ENCODE measurements at regions not wholly inside any gene's neighbourhood (a gene's known extent, or its start where the extent isn't known, plus 50 kb on each side); places are given as distances from the start of the nearest gene placed in this dataset.
"Not testable (repeated sequence)": the region's sequence is repeated elsewhere in the genome, so short reads cannot be mapped to it uniquely, and the experiment has no call there.

GRCh38 chr4:20196476-20196875 is 55.2 kb upstream of the SLIT2 start:
- Mint-ChIP-seq H3K36me3 (ENCODE audit: low read depth) (no peaks in the 10 kb centered on the region), H3K9me3 (peaks cover 3% of the 10 kb centered on the region), H3K4me1 (ENCODE audit: low read depth) (no peaks in the 10 kb centered on the region), H3K4me3 (no peak overlapping the region), H3K27me3 (ENCODE audit: insufficient read depth) (no peaks in the 10 kb centered on the region), H3K27ac (no peak overlapping the region)
- DNase-seq (ENCODE audit: low spot score) = no peak
- intact Hi-C loops (cut with micrococcal nuclease) = no loop called here

- Mint-ChIP-seq H3K27me3 (ENCODE audit: insufficient read depth) (no peaks in the 10 kb centered on the region), H3K4me3 (no peak overlapping the region), H3K36me3 (ENCODE audit: low read depth) (no peaks in the 10 kb centered on the region), H3K9me3 (peaks cover 12% of the 10 kb centered on the region), H3K27ac (no peak overlapping the region), H3K4me1 (ENCODE audit: low read depth) (no peaks in the 10 kb centered on the region)
- no peak for DNase-seq (ENCODE audit: low spot score)
- intact Hi-C loops (cut with micrococcal nuclease) = no loop called here
Observed at GRCh38 chr4:20195071-20195885, 56.4 kb upstream of the SLIT2 start.

GRCh38 chr4:20194123-20195013 is 57.3 kb upstream of the SLIT2 start:
- Mint-ChIP-seq H3K9me3 (peaks cover 19% of the 10 kb centered on the region), H3K36me3 (ENCODE audit: low read depth) (no peaks in the 10 kb centered on the region), H3K27ac (no peak overlapping the region), H3K27me3 (ENCODE audit: insufficient read depth) (no peaks in the 10 kb centered on the region), H3K4me3 (no peak overlapping the region), H3K4me1 (ENCODE audit: low read depth) (no peaks in the 10 kb centered on the region)
- intact Hi-C loops (cut with micrococcal nuclease) = no loop called here
- DNase-seq (ENCODE audit: low spot score) = no peak

GRCh38 chr4:20193141-20193936 is 58.4 kb upstream of the SLIT2 start:
- DNase-seq (ENCODE audit: low spot score) = no peak
- intact Hi-C loops (cut with micrococcal nuclease) = no loop called here
- Mint-ChIP-seq H3K4me1 (ENCODE audit: low read depth) (no peaks in the 10 kb centered on the region), H3K4me3 (no peak overlapping the region), H3K36me3 (ENCODE audit: low read depth) (no peaks in the 10 kb centered on the region), H3K27ac (no peak overlapping the region), H3K27me3 (ENCODE audit: insufficient read depth) (no peaks in the 10 kb centered on the region), H3K9me3 (peaks cover 20% of the 10 kb centered on the region)

GRCh38 chr4:20192736-20193135 is 59.0 kb upstream of the SLIT2 start:
- intact Hi-C loops (cut with micrococcal nuclease) = no loop called here
- Mint-ChIP-seq H3K27ac (no peak overlapping the region), H3K9me3 (peaks cover 26% of the 10 kb centered on the region), H3K4me3 (no peak overlapping the region), H3K4me1 (ENCODE audit: low read depth) (no peaks in the 10 kb centered on the region), H3K27me3 (ENCODE audit: insufficient read depth) (no peaks in the 10 kb centered on the region), H3K36me3 (ENCODE audit: low read depth) (no peaks in the 10 kb centered on the region)
- no peak for DNase-seq (ENCODE audit: low spot score)

GRCh38 chr4:20185103-20185502 is 66.6 kb upstream of the SLIT2 start:
- no peak overlapping the region for H3K27ac Mint-ChIP-seq
- intact Hi-C loops (cut with micrococcal nuclease) = no loop called here
- H3K27me3 Mint-ChIP-seq (ENCODE audit: insufficient read depth) = no peaks in the 10 kb centered on the region
- H3K9me3 Mint-ChIP-seq = peaks cover 25% of the 10 kb centered on the region
- H3K4me1 Mint-ChIP-seq (ENCODE audit: low read depth) = no peaks in the 10 kb centered on the region
- no peaks in the 10 kb centered on the region for H3K36me3 Mint-ChIP-seq (ENCODE audit: low read depth)
- no peak overlapping the region for H3K4me3 Mint-ChIP-seq
- DNase-seq (ENCODE audit: low spot score) = no peak

GRCh38 chr4:20183131-20183530 is 68.6 kb upstream of the SLIT2 start:
- DNase-seq (ENCODE audit: low spot score); H3K36me3 Mint-ChIP-seq (ENCODE audit: low read depth); intact Hi-C loops (cut with micrococcal nuclease); H3K27me3 Mint-ChIP-seq (ENCODE audit: insufficient read depth); H3K27ac Mint-ChIP-seq; H3K4me1 Mint-ChIP-seq (ENCODE audit: low read depth); H3K4me3 Mint-ChIP-seq: not testable (repeated sequence)
- H3K9me3 Mint-ChIP-seq = peaks cover 15% of the 10 kb centered on the region

- H3K27me3 Mint-ChIP-seq (ENCODE audit: insufficient read depth) = no peaks in the 10 kb centered on the region
- no peak overlapping the region for H3K27ac Mint-ChIP-seq
- H3K36me3 Mint-ChIP-seq (ENCODE audit: low read depth) = no peaks in the 10 kb centered on the region
- no peak for DNase-seq (ENCODE audit: low spot score)
- peaks cover 13% of the 10 kb centered on the region for H3K9me3 Mint-ChIP-seq
- H3K4me1 Mint-ChIP-seq (ENCODE audit: low read depth) = no peaks in the 10 kb centered on the region
- intact Hi-C loops (cut with micrococcal nuclease) = no loop called here
- no peak overlapping the region for H3K4me3 Mint-ChIP-seq
Observed at GRCh38 chr4:20181926-20182325, 69.8 kb upstream of the SLIT2 start.

- Mint-ChIP-seq H3K36me3 (ENCODE audit: low read depth) (no peaks in the 10 kb centered on the region), H3K27ac (no peak overlapping the region), H3K9me3 (peaks cover 14% of the 10 kb centered on the region), H3K4me3 (no peak overlapping the region), H3K27me3 (ENCODE audit: insufficient read depth) (no peaks in the 10 kb centered on the region), H3K4me1 (ENCODE audit: low read depth) (no peaks in the 10 kb centered on the region)
- intact Hi-C loops (cut with micrococcal nuclease) = no loop called here
- DNase-seq (ENCODE audit: low spot score) = no peak
Observed at GRCh38 chr4:20180509-20180908, 71.2 kb upstream of the SLIT2 start.

GRCh38 chr4:20178902-20179576 is 72.7 kb upstream of the SLIT2 start:
- no peaks in the 10 kb centered on the region for H3K36me3 Mint-ChIP-seq (ENCODE audit: low read depth)
- H3K4me3 Mint-ChIP-seq = no peak overlapping the region
- DNase-seq (ENCODE audit: low spot score) = no peak
- intact Hi-C loops (cut with micrococcal nuclease) = no loop called here
- H3K9me3 Mint-ChIP-seq = peaks cover 12% of the 10 kb centered on the region
- H3K27me3 Mint-ChIP-seq (ENCODE audit: insufficient read depth) = no peaks in the 10 kb centered on the region
- no peak overlapping the region for H3K27ac Mint-ChIP-seq
- no peaks in the 10 kb centered on the region for H3K4me1 Mint-ChIP-seq (ENCODE audit: low read depth)

- H3K27ac Mint-ChIP-seq = no peak overlapping the region
- no peaks in the 10 kb centered on the region for H3K27me3 Mint-ChIP-seq (ENCODE audit: insufficient read depth)
- intact Hi-C loops (cut with micrococcal nuclease) = no loop called here
- H3K4me1 Mint-ChIP-seq (ENCODE audit: low read depth) = no peaks in the 10 kb centered on the region
- no peaks in the 10 kb centered on the region for H3K36me3 Mint-ChIP-seq (ENCODE audit: low read depth)
- no peak for DNase-seq (ENCODE audit: low spot score)
- no peak overlapping the region for H3K4me3 Mint-ChIP-seq
- peaks cover 8% of the 10 kb centered on the region for H3K9me3 Mint-ChIP-seq
Observed at GRCh38 chr4:20176881-20177280, 74.8 kb upstream of the SLIT2 start.

GRCh38 chr4:20172070-20172760 is 79.5 kb upstream of the SLIT2 start:
- no peaks in the 10 kb centered on the region for H3K4me1 Mint-ChIP-seq (ENCODE audit: low read depth)
- no peaks in the 10 kb centered on the region for H3K27me3 Mint-ChIP-seq (ENCODE audit: insufficient read depth)
- H3K27ac Mint-ChIP-seq = no peak overlapping the region
- no peak for DNase-seq (ENCODE audit: low spot score)
- intact Hi-C loops (cut with micrococcal nuclease) = no loop called here
- H3K9me3 Mint-ChIP-seq = peaks cover 3% of the 10 kb centered on the region
- H3K36me3 Mint-ChIP-seq (ENCODE audit: low read depth) = no peaks in the 10 kb centered on the region
- H3K4me3 Mint-ChIP-seq = no peak overlapping the region

Measured in activated T-helper 1 cell treated with anti-CD3 and anti-CD28 coated beads, Interleukin-12 subunit alpha, Interleukin-12 subunit beta, Interleukin-2, Interleukin-4 antibody, amounts not matched to agents 30 ng/mL and 10 ng/mL and 1 ng/mL, durations not matched to agents 14 hours and 24 hours and 36 hours (primary cell).